ENCODE measurements at regions not wholly inside any gene's neighbourhood (a gene's known extent, or its start where the extent isn't known, plus 50 kb on each side); places are given as distances from the start of the nearest gene placed in this dataset.

DNA sequence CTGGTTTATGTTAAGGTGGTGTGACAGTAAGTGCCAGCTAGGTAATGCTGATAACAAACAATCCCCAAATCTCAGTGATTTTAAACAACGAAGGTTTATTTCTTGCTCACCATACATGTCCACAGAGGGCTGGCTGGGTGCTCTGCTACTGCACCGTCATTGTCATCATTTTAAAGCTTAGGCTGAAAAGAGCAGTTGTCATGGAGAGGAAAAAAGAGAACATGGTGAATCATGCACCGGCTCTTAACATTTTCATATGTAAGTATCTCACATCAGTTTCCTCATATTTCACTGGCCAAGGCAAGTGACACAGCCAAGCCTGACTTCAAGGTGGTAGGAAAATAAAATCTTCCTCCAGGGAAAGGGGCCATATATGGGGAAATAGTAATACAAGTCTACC lies 746.9 kb downstream of the SORCS3 start (continued):
- no peak for TF ChIP-seq BACH1 (IDR thresholded peaks at IDR 0.05; ENCODE audit: low read length)
- TF ChIP-seq, protein P1, sequence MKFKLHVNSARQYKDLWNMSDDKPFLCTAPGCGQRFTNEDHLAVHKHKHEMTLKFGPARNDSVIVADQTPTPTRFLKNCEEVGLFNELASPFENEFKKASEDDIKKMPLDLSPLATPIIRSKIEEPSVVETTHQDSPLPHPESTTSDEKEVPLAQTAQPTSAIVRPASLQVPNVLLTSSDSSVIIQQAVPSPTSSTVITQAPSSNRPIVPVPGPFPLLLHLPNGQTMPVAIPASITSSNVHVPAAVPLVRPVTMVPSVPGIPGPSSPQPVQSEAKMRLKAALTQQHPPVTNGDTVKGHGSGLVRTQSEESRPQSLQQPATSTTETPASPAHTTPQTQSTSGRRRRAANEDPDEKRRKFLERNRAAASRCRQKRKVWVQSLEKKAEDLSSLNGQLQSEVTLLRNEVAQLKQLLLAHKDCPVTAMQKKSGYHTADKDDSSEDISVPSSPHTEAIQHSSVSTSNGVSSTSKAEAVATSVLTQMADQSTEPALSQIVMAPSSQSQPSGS (IDR thresholded peaks at IDR 0.05; ENCODE audit: low read length): no peak
